AG04450 (cell line): ENCODE measurements at regions not wholly inside any gene's neighbourhood (a gene's known extent, or its start where the extent isn't known, plus 50 kb on each side); places are given as distances from the start of the nearest gene placed in this dataset.

Experiments used
- CTCF ChIA-PET: fragments of 300-600, 350-600 bp; formaldehyde crosslinking; extraction: SDS; loops from one replicate; lab custom pipeline; 2022; ENCODE audit warnings: antibody characterized with exemption, inconsistent platforms; lab: Charles Lee
- POLR2A ChIA-PET: fragments of 350-600 bp; formaldehyde crosslinking; extraction: SDS; loops from one replicate; lab custom pipeline; 2021; ENCODE audit warnings: antibody characterized with exemption, inconsistent platforms; lab: Yijun Ruan, JAX
- DNase-seq: peaks from one replicate; pipeline ENCODE4 v3.0.0-alpha.2; 2011; ENCODE audit warnings: low read depth, low spot score
- H3K27ac ChIP-seq: one replicate; pipeline ENCODE4 v1.5.1; 2012; ENCODE audit warnings: low read depth, low read length, control low read depth
- H3K27me3 ChIP-seq: one replicate; pipeline ENCODE4 v1.6.0; 2012; ENCODE audit warnings: low read length; ENCODE audit not compliant: control insufficient read depth, insufficient read depth
- H3K4me3 ChIP-seq: 2 replicates; pipeline ENCODE4 v1.5.1; 2011; ENCODE audit warnings: mild to moderate bottlenecking, low read depth, low read length, control low read depth
- H3K9me3 ChIP-seq: 2 replicates; pipeline ENCODE4 v1.5.1; 2012; ENCODE audit warnings: low read length; ENCODE audit not compliant: control insufficient read depth, insufficient read depth
- CTCF ChIP-seq: IDR thresholded peaks from 2 replicates; pipeline ENCODE4 v1.5.1; 2011; ENCODE audit warnings: low read depth, low read length, control low read depth, inconsistent platforms

GRCh38 chr4:8783736-8784135, 87.9 kb downstream of the HMX1 start:
- H3K4me3 ChIP-seq, result no peak overlapping the region
- no peak overlapping the region for H3K27ac ChIP-seq
- no peaks in the 10 kb centered on the region for H3K27me3 ChIP-seq
- no peak for TF ChIP-seq CTCF
- DNase-seq, result no peak
- POLR2A ChIA-PET, result no interaction called here
- CTCF ChIA-PET, result no interaction called here
- H3K9me3 ChIP-seq, result peaks cover 97% of the 10 kb centered on the region

- no peak for TF ChIP-seq CTCF
- CTCF ChIA-PET, result no interaction called here
- Histone ChIP-seq H3K27ac (no peak overlapping the region), H3K4me3 (no peak overlapping the region), H3K27me3 (no peaks in the 10 kb centered on the region), H3K9me3 (peaks cover 94% of the 10 kb centered on the region)
- POLR2A ChIA-PET, result no interaction called here
- DNase-seq, result no peak
These were observed 89.5 kb downstream of the HMX1 start for GRCh38 chr4:8782135-8782534.

- CTCF ChIA-PET, result no interaction called here
- H3K9me3 ChIP-seq, result peaks cover 89% of the 10 kb centered on the region
- H3K27ac ChIP-seq, result no peak overlapping the region
- POLR2A ChIA-PET, result no interaction called here
- H3K4me3 ChIP-seq, result no peak overlapping the region
- H3K27me3 ChIP-seq, result no peaks in the 10 kb centered on the region
- no peak for TF ChIP-seq CTCF
- no peak for DNase-seq
These were observed 90.0 kb downstream of the HMX1 start for GRCh38 chr4:8781641-8782040.

- DNase-seq, result no peak
- Histone ChIP-seq H3K27ac (no peak overlapping the region), H3K4me3 (no peak overlapping the region), H3K9me3 (peaks cover 88% of the 10 kb centered on the region), H3K27me3 (no peaks in the 10 kb centered on the region)
- CTCF ChIA-PET, result no interaction called here
- no peak for TF ChIP-seq CTCF
- POLR2A ChIA-PET, result no interaction called here
These were observed 90.9 kb downstream of the HMX1 start for GRCh38 chr4:8780596-8781368.

GRCh38 chr4:8780086-8780485, 91.6 kb downstream of the HMX1 start:
- POLR2A ChIA-PET, result no interaction called here
- no peak for TF ChIP-seq CTCF
- no peak for DNase-seq
- H3K27me3 ChIP-seq, result no peaks in the 10 kb centered on the region
- CTCF ChIA-PET, result no interaction called here
- H3K27ac ChIP-seq, result no peak overlapping the region
- H3K9me3 ChIP-seq, result peaks cover 83% of the 10 kb centered on the region
- H3K4me3 ChIP-seq, result no peak overlapping the region
